ENCODE measurements at regions not wholly inside any gene's neighbourhood (a gene's known extent, or its start where the extent isn't known, plus 50 kb on each side); places are given as distances from the start of the nearest gene placed in this dataset.

DNA sequence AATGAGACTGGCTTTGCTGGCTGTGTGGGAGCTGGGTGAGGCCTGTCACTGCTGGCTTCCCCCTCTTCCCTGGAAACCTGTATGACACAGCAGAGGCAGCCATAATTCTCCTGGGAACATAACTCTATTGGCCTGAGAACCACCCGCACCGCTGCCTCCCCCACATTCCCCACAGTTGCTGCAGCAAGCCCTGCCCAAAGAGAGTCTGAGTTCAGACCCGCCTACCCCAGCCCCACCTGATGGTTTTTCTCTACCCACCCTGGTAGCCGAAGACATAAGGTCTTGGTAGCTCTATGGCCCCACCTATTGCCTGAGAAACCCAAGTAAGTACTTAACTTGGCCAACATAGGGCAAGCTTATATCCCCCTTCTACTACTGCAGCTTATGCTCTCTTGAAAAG, 174.8 kb downstream of the C11orf91 start (continued):
- TF ChIP-seq ETV6 (IDR thresholded peaks at IDR 0.05; ENCODE audit: borderline replicate concordance in 1 of 2, low read depth in 2 of 2, low read length in 1 of 2): no peak
- no peak for TF ChIP-seq ETV6 (CRISPR knock-in tag; IDR thresholded peaks at IDR 0.05; ENCODE audit: borderline replicate concordance)
- TF ChIP-seq, protein P1, sequence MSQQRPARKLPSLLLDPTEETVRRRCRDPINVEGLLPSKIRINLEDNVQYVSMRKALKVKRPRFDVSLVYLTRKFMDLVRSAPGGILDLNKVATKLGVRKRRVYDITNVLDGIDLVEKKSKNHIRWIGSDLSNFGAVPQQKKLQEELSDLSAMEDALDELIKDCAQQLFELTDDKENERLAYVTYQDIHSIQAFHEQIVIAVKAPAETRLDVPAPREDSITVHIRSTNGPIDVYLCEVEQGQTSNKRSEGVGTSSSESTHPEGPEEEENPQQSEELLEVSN (IDR thresholded peaks at IDR 0.05; ENCODE audit: borderline replicate concordance in 1 of 2, extremely low read depth in 1 of 2, insufficient read depth in 1 of 2, insufficient read length in 1 of 2, low read depth in 1 of 2, low read length in 1 of 2, poor library complexity in 1 of 2, severe bottlenecking in 1 of 2): no peak
- no peak for TF ChIP-seq ZZZ3 (IDR thresholded peaks at IDR 0.05)
- no peak for TF ChIP-seq THAP7 (CRISPR knock-in tag; IDR thresholded peaks at IDR 0.05)

GRCh38 chr11:33521384-33521783, 179.2 kb downstream of the C11orf91 start:
- Histone ChIP-seq H3K27ac (ENCODE audit: extremely low read depth, low read depth, low read length) (no peak overlapping the region), H3K4me2 (ENCODE audit: insufficient read depth, low read length) (no peak overlapping the region), H3K4me1 (replicated peaks in 1 of 2; ENCODE audit: control insufficient read depth in 2 of 2, insufficient read depth in 2 of 2, low read length in 2 of 2) (no peaks in the 10 kb centered on the region), H3K9me3 (replicated peaks; ENCODE audit: control insufficient read depth, insufficient read depth, low read depth, low read length) (no peaks in the 10 kb centered on the region), H4K20me1 (replicated peaks; ENCODE audit: control insufficient read depth, insufficient read depth, low read length) (no peaks in the 10 kb centered on the region), H3K27me3 (ENCODE audit: control insufficient read depth in 2 of 2, insufficient read depth in 2 of 2, low read length in 2 of 2) (no peaks in the 10 kb centered on the region; a peak in 1 of 5 replicates), H3K4me3 (no peak overlapping the region), H2AFZ (ENCODE audit: low read depth, low read length) (no peak overlapping the region), H3K79me2 (ENCODE audit: control insufficient read depth, insufficient read depth, low read length) (no peaks in the 10 kb centered on the region), H3K9ac (ENCODE audit: insufficient read depth in 1 of 2, low read depth in 2 of 2, low read length in 2 of 2) (no peak overlapping the region), H3K36me3 (ENCODE audit: control insufficient read depth, insufficient read depth, low read length) (no peaks in the 10 kb centered on the region), H3K9me1 (ENCODE audit: control insufficient read depth, insufficient read depth, low read length) (no peaks in the 10 kb centered on the region)
- 0% methylated on average over 3 of the region's 3 CpGs for WGBS (ENCODE audit: insufficient coverage, low coverage, missing lambda C conversion rate)
- no peak for ATAC-seq
- BruUV-seq (replicated peaks): no TSS peak
- no peak for DNase-seq (ENCODE audit: extremely low read depth in 1 of 4, low spot score in 3 of 4)
- intact Hi-C loops (cut with micrococcal nuclease) (no loop called here), in situ Hi-C loops (cut with MboI) (no loop called here)
- ChIA-PET POLR2A (no interaction called here), CTCF (ENCODE audit: low intra/inter-chr PET ratio) (no interaction called here)
- no peak for FAIRE-seq
- no peak for TF ChIP-seq ZNF175 (CRISPR knock-in tag; IDR thresholded peaks at IDR 0.05; ENCODE audit: low read depth)
- TF ChIP-seq PURB (CRISPR knock-in tag; IDR thresholded peaks at IDR 0.05; ENCODE audit: low read depth): no peak
- no peak for TF ChIP-seq HOXB6 (CRISPR knock-in tag; IDR thresholded peaks at IDR 0.05; ENCODE audit: borderline replicate concordance)
- no peak for TF ChIP-seq PYGO2 (tag; IDR thresholded peaks at IDR 0.05)
- TF ChIP-seq MCM7 (IDR thresholded peaks at IDR 0.05): no peak

All from K562 (cell line).